ENCODE measurements at regions not wholly inside any gene's neighbourhood (a gene's known extent, or its start where the extent isn't known, plus 50 kb on each side); places are given as distances from the start of the nearest gene placed in this dataset.

GRCh38 chr13:85312071-85312470 lies 487.1 kb downstream of the SLITRK6 start:
- H3K27ac ChIP-seq (ENCODE audit: insufficient read depth, low read length), result no peak overlapping the region

DNA sequence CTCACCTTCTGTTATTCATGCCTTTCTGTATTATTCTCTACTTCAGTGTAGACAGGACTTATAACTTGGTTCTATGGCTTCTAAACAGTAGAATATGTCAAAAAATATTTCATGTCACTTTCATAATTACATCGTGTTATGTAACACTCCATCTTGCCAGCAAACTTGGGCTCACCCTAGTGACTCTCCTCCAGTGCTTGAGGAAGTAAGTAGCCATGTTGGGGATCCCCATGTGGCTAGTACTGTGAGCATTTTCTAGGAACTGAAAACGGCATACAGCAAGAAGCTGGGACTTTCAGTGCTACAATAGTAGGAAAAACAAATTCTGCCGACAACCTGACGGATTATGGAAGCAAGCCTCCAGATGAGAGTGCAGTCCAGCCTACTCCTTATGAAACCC lies 495.6 kb downstream of the SLITRK6 start:
- H3K4me2 ChIP-seq (ENCODE audit: extremely low read depth, insufficient read depth, low read length), result no peak overlapping the region
- no peaks in the 10 kb centered on the region for H3K4me1 ChIP-seq (ENCODE audit: control insufficient read depth, extremely low read depth, insufficient read depth, low read length)
- DNase-seq (ENCODE audit: low read depth in 2 of 2), result no peak
- no peaks in the 10 kb centered on the region for H3K27me3 ChIP-seq (ENCODE audit: control insufficient read depth, insufficient read depth, low read length)
- H3K4me3 ChIP-seq (replicated peaks in 1 of 4; ENCODE audit: control extremely low read depth in 1 of 4, insufficient read depth in 1 of 4, low read depth in 3 of 4, low read length in 4 of 4), result no peak overlapping the region
- H3K9me3 ChIP-seq (ENCODE audit: control insufficient read depth, insufficient read depth, low read depth, low read length), result no peaks in the 10 kb centered on the region
- H2AFZ ChIP-seq (ENCODE audit: low read length), result no peak overlapping the region
- TF ChIP-seq, protein P1, sequence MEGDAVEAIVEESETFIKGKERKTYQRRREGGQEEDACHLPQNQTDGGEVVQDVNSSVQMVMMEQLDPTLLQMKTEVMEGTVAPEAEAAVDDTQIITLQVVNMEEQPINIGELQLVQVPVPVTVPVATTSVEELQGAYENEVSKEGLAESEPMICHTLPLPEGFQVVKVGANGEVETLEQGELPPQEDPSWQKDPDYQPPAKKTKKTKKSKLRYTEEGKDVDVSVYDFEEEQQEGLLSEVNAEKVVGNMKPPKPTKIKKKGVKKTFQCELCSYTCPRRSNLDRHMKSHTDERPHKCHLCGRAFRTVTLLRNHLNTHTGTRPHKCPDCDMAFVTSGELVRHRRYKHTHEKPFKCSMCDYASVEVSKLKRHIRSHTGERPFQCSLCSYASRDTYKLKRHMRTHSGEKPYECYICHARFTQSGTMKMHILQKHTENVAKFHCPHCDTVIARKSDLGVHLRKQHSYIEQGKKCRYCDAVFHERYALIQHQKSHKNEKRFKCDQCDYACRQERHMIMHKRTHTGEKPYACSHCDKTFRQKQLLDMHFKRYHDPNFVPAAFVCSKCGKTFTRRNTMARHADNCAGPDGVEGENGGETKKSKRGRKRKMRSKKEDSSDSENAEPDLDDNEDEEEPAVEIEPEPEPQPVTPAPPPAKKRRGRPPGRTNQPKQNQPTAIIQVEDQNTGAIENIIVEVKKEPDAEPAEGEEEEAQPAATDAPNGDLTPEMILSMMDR (conservative IDR thresholded peaks at IDR 0.05 in 1 of 2, IDR thresholded peaks at IDR 0.05 in 1 of 2; ENCODE audit: low read depth in 1 of 2, low read length in 2 of 2), result no peak
- TF ChIP-seq EZH2 (IDR thresholded peaks at IDR 0.05; ENCODE audit: low read length, missing control alignments), result no peak
- H3K79me2 ChIP-seq (ENCODE audit: control insufficient read depth, insufficient read depth, low read length), result no peaks in the 10 kb centered on the region
- no peak overlapping the region for H3K27ac ChIP-seq (ENCODE audit: insufficient read depth, low read length)
- H3K36me3 ChIP-seq (ENCODE audit: control insufficient read depth, insufficient read depth, low read length), result no peaks in the 10 kb centered on the region
- H4K20me1 ChIP-seq (ENCODE audit: control insufficient read depth, extremely low read depth, insufficient read depth, low read length), result no peaks in the 10 kb centered on the region
- H3K9ac ChIP-seq (ENCODE audit: insufficient read depth, low read length), result no peak overlapping the region

More at GRCh38 chr13:85312071-85312470, 487.1 kb downstream of the SLITRK6 start:
- Histone ChIP-seq H3K4me1 (ENCODE audit: control insufficient read depth, extremely low read depth, insufficient read depth, low read length) (no peaks in the 10 kb centered on the region), H3K79me2 (ENCODE audit: control insufficient read depth, insufficient read depth, low read length) (no peaks in the 10 kb centered on the region), H2AFZ (ENCODE audit: low read length) (no peak overlapping the region), H3K4me2 (ENCODE audit: extremely low read depth, insufficient read depth, low read length) (no peak overlapping the region), H3K27me3 (ENCODE audit: control insufficient read depth, insufficient read depth, low read length) (no peaks in the 10 kb centered on the region), H3K9ac (ENCODE audit: insufficient read depth, low read length) (no peak overlapping the region), H3K36me3 (ENCODE audit: control insufficient read depth, insufficient read depth, low read length) (no peaks in the 10 kb centered on the region), H3K4me3 (replicated peaks in 1 of 4; ENCODE audit: control extremely low read depth in 1 of 4, insufficient read depth in 1 of 4, low read depth in 3 of 4, low read length in 4 of 4) (no peak overlapping the region), H4K20me1 (ENCODE audit: control insufficient read depth, extremely low read depth, insufficient read depth, low read length) (no peaks in the 10 kb centered on the region), H3K9me3 (ENCODE audit: control insufficient read depth, insufficient read depth, low read depth, low read length) (no peaks in the 10 kb centered on the region)
- DNase-seq (ENCODE audit: low read depth in 2 of 2), result no peak
- TF ChIP-seq, protein P1 (conservative IDR thresholded peaks at IDR 0.05 in 1 of 2, IDR thresholded peaks at IDR 0.05 in 1 of 2; ENCODE audit: low read depth in 1 of 2, low read length in 2 of 2), result no peak
- no peak for TF ChIP-seq EZH2 (IDR thresholded peaks at IDR 0.05; ENCODE audit: low read length, missing control alignments)

DNA sequence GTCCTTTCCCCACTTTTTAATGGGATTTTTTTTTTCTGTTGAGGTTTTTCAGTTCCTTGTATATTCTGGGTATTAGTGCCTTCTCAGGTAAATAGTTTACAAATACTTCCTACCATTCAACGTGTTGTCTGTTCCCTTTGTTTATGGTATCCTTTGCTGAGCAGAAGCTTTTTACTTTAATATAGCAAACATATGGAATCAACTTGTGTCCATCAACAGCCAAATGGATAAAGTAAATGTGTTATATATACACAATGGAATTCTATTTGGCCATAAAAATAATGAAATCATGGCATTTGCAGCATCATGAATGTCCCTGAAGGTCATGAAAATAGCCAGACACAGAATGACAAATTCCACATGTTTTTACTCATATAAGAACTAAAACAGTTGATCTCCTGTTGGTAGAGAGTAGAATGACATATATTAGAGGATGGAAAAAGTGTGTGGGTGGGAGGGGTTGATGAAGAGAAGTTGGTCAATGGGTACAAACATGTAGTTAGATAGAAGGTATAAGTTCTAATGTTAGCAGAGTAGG lies 500.8 kb downstream of the SLITRK6 start:
- H3K79me2 ChIP-seq (ENCODE audit: control insufficient read depth, insufficient read depth, low read length), result no peaks in the 10 kb centered on the region
- no peak for TF ChIP-seq EZH2 (IDR thresholded peaks at IDR 0.05; ENCODE audit: low read length, missing control alignments)
- TF ChIP-seq, protein P1 (conservative IDR thresholded peaks at IDR 0.05 in 1 of 2, IDR thresholded peaks at IDR 0.05 in 1 of 2; ENCODE audit: low read depth in 1 of 2, low read length in 2 of 2), result no peak

More for the DNA sequence above, 500.8 kb downstream of the SLITRK6 start:
- Histone ChIP-seq H3K9me3 (ENCODE audit: control insufficient read depth, insufficient read depth, low read depth, low read length) (no peaks in the 10 kb centered on the region), H3K4me1 (ENCODE audit: control insufficient read depth, extremely low read depth, insufficient read depth, low read length) (no peaks in the 10 kb centered on the region), H3K4me2 (ENCODE audit: extremely low read depth, insufficient read depth, low read length) (no peak overlapping the region), H3K9ac (ENCODE audit: insufficient read depth, low read length) (no peak overlapping the region), H3K36me3 (ENCODE audit: control insufficient read depth, insufficient read depth, low read length) (no peaks in the 10 kb centered on the region), H2AFZ (ENCODE audit: low read length) (no peak overlapping the region), H4K20me1 (ENCODE audit: control insufficient read depth, extremely low read depth, insufficient read depth, low read length) (no peaks in the 10 kb centered on the region), H3K27ac (ENCODE audit: insufficient read depth, low read length) (no peak overlapping the region), H3K27me3 (ENCODE audit: control insufficient read depth, insufficient read depth, low read length) (no peaks in the 10 kb centered on the region), H3K4me3 (replicated peaks in 1 of 4; ENCODE audit: control extremely low read depth in 1 of 4, insufficient read depth in 1 of 4, low read depth in 3 of 4, low read length in 4 of 4) (no peak overlapping the region)
- no peak for DNase-seq (ENCODE audit: low read depth in 2 of 2)
